Stimulated activated naive CD8-positive, alpha-beta T cell treated with anti-CD3 and anti-CD28 coated beads, Interleukin-15, amount 100 ng/mL, for 72 hours (primary cell): ENCODE measurements at regions not wholly inside any gene's neighbourhood (a gene's known extent, or its start where the extent isn't known, plus 50 kb on each side); places are given as distances from the start of the nearest gene placed in this dataset.

Source experiments
- ATAC-seq: fragments of 150-1000 bp; cut with Tn5 transposase; 2 replicates; pipeline ENCODE4 v1.10.0; 2021; ENCODE audit warnings: mild to moderate bottlenecking, moderate library complexity
- DNase-seq, 2 donors: peaks; one replicate each; pipeline ENCODE4 v3.0.0; 2021 to 2022
- H3K27ac Mint-ChIP-seq, 2 donors: one replicate each; pipeline ENCODE4 v1.8.0; 2022; ENCODE audit warnings: mild to moderate bottlenecking in 2 of 2, mixed read lengths in 2 of 2, moderate library complexity in 2 of 2
- H3K27me3 Mint-ChIP-seq: one replicate; pipeline ENCODE4 v1.8.0; 2022; ENCODE audit warnings: mixed read lengths
- H3K4me1 Mint-ChIP-seq: one replicate; pipeline ENCODE4 v1.8.0; 2022; ENCODE audit warnings: mild to moderate bottlenecking, mixed read lengths
- H3K4me3 Mint-ChIP-seq, 2 donors: one replicate each; pipeline ENCODE4 v1.8.0; 2022; ENCODE audit warnings: mild to moderate bottlenecking in 2 of 2, mixed read lengths in 2 of 2, moderate library complexity in 1 of 2
- H3K9me3 Mint-ChIP-seq, 2 donors: one replicate each; pipeline ENCODE4 v1.8.0; 2022; ENCODE audit warnings: mixed read lengths in 2 of 2

DNA sequence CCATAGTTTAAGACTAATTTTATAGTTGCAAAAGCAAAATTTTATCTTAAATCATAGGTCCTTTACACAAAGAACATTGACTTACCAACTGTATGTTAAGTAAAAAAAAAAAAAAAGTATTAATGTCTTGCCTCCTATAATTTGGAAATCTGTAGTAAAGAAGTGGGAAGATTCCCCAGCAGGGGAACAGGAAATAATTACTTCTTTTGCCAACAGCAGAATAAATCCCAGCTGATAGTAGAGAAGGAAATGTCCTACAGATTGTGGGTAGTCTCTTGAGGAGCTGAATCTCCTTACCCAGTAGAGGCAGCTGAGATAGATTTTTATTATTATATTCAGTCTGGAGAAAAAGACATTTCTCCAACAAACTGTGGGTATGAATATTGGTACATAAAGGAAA, 193.7 kb downstream of the SLC6A15 start:
- no peak for ATAC-seq
- Mint-ChIP-seq H3K9me3 (no peaks in the 10 kb centered on the region), H3K4me3 (no peak overlapping the region), H3K27ac (no peak overlapping the region), H3K4me1 (no peaks in the 10 kb centered on the region), H3K27me3 (no peaks in the 10 kb centered on the region)
- no peak for DNase-seq

GRCh38 chr12:84712747-84713146, 199.9 kb downstream of the SLC6A15 start:
- Mint-ChIP-seq H3K9me3 (no peaks in the 10 kb centered on the region), H3K27me3 (no peaks in the 10 kb centered on the region), H3K27ac (no peak overlapping the region), H3K4me3 (no peak overlapping the region), H3K4me1 (no peaks in the 10 kb centered on the region)
- DNase-seq (no peak), ATAC-seq (no peak)

DNA sequence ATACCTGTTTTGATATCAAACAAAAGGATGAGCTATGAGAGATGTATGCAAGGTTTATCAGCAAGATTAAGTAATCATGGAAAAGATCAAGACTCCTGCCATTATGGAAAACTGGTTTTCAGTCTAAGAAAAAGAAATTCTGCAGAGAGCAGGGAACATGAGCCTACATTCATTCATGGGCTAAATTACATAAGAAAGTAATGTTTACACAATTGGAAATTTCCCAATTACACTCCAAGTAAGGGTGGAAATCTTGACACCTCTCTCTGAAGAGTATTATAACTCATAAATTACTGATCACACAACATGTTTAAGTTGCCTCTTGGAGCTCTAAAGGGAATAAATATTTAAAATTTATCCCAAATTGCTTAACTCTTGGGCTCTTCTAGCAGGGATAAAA, 206.2 kb downstream of the SLC6A15 start:
- no peaks in the 10 kb centered on the region for H3K4me1 Mint-ChIP-seq
- H3K27me3 Mint-ChIP-seq, result no peaks in the 10 kb centered on the region
- DNase-seq, result no peak
- no peaks in the 10 kb centered on the region for H3K9me3 Mint-ChIP-seq
- H3K27ac Mint-ChIP-seq, result no peak overlapping the region
- H3K4me3 Mint-ChIP-seq, result no peak overlapping the region
- no peak for ATAC-seq

DNA sequence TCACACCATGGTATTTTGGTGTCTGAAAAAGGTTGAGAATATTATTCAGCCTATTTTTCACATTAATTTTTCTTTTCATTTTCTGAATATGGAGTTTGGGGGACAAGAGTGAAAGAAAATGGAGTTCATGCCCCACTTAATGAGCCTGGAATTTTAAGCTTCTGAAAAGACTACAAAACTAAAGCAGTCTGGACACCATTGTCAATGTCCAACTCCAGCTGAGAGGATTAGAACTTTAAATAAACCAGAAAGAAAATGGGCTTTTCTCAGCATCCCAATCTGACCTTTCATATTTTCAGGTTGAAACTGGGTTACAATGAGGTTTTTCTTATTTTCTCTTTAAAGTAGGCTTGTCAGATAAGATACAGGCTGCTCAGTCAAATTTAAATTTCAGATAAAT, 207.7 kb downstream of the SLC6A15 start:
- ATAC-seq (no peak), DNase-seq (no peak)
- Mint-ChIP-seq H3K9me3 (no peaks in the 10 kb centered on the region), H3K27me3 (no peaks in the 10 kb centered on the region), H3K4me3 (no peak overlapping the region), H3K27ac (no peak overlapping the region), H3K4me1 (no peaks in the 10 kb centered on the region)

GRCh38 chr12:84702001-84702400, 210.6 kb downstream of the SLC6A15 start:
- Mint-ChIP-seq H3K27ac (no peak overlapping the region), H3K27me3 (no peaks in the 10 kb centered on the region), H3K9me3 (no peaks in the 10 kb centered on the region), H3K4me1 (no peaks in the 10 kb centered on the region), H3K4me3 (no peak overlapping the region)
- ATAC-seq, result no peak
- no peak for DNase-seq

DNA sequence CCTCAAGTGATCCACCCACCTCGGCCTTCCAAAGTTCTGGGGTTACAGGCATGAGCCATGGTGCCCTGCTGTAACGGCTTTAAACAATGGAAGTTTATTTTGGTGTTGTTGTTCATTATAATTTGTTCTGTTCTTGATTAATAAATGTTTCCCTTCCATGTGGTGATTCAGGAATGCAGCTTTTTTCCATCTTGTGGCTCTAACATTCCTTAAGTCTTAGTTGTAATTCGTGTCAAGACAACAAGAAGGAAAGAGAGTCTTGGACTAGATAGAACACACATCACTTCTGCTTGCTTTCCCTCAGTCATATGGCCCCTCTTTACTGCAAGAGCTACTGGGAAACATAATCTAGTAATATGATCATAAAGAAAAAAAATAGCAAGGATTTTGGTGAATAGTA, 211.6 kb downstream of the SLC6A15 start:
- no peaks in the 10 kb centered on the region for H3K4me1 Mint-ChIP-seq
- DNase-seq, result no peak

DNA sequence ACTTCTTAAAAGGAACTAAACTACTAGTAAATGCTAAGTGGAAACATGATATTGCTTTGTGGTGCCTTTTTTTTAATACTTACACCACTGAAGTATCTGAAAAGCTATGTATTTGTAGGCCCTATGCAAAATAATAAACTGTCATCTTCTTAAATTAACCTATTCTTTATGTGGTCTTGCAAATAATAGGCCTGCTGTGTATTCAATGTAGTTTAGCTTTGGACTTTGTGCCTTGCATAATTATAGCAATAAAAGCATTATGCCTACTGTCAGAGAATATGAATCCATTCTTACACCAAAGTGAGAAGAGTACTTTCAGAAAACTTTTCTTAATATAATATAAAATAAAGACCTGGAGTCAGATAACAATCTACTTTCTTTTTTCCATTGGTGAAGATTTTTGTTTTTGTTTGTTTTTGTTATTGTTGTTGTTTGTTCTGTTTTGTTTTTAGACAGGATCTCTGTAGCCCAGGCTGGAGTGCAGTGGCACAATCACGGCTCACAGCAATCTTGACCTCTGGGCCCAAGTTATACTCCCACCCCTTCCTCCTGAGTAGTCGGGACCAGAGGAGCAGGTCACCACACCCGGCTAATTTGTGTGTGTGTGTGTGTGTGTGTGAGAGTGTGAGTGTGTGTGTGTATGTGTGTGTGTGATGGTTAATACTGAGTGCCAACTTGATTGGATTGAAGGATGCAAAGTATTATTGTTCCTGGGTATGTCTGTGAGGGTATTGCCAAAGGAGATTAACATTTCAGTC, 213.8 kb downstream of the SLC6A15 start:
- H3K4me3 Mint-ChIP-seq, result no peak overlapping the region
- H3K9me3 Mint-ChIP-seq, result no peaks in the 10 kb centered on the region
- DNase-seq (no peak), ATAC-seq (no peak)
- H3K27ac Mint-ChIP-seq, result no peak overlapping the region
- no peaks in the 10 kb centered on the region for H3K4me1 Mint-ChIP-seq
- H3K27me3 Mint-ChIP-seq, result no peaks in the 10 kb centered on the region

More for the DNA sequence above, 211.6 kb downstream of the SLC6A15 start:
- H3K27ac Mint-ChIP-seq, result no peak overlapping the region
- no peaks in the 10 kb centered on the region for H3K27me3 Mint-ChIP-seq
- H3K4me3 Mint-ChIP-seq, result no peak overlapping the region
- no peaks in the 10 kb centered on the region for H3K9me3 Mint-ChIP-seq
- no peak for ATAC-seq

GRCh38 chr12:84696908-84697540, 215.6 kb downstream of the SLC6A15 start:
- H3K27me3 Mint-ChIP-seq, result no peaks in the 10 kb centered on the region

GRCh38 chr12:84696281-84696680, 216.3 kb downstream of the SLC6A15 start:
- DNase-seq (no peak), ATAC-seq (no peak)
- no peaks in the 10 kb centered on the region for H3K4me1 Mint-ChIP-seq
- no peak overlapping the region for H3K4me3 Mint-ChIP-seq
- H3K9me3 Mint-ChIP-seq, result no peaks in the 10 kb centered on the region
- no peak overlapping the region for H3K27ac Mint-ChIP-seq
- no peaks in the 10 kb centered on the region for H3K27me3 Mint-ChIP-seq

More at GRCh38 chr12:84696908-84697540, 215.6 kb downstream of the SLC6A15 start:
- H3K4me3 Mint-ChIP-seq, result no peak overlapping the region
- H3K4me1 Mint-ChIP-seq, result no peaks in the 10 kb centered on the region
- no peak for DNase-seq
- no peak overlapping the region for H3K27ac Mint-ChIP-seq
- ATAC-seq, result no peak
- H3K9me3 Mint-ChIP-seq, result no peaks in the 10 kb centered on the region

GRCh38 chr12:84694116-84694515, 218.5 kb downstream of the SLC6A15 start:
- no peak for ATAC-seq
- Mint-ChIP-seq H3K4me1 (no peaks in the 10 kb centered on the region), H3K27ac (no peak overlapping the region)

GRCh38 chr12:84692071-84692470, 220.5 kb downstream of the SLC6A15 start:
- H3K4me1 Mint-ChIP-seq, result no peaks in the 10 kb centered on the region
- H3K4me3 Mint-ChIP-seq, result no peak overlapping the region
- no peak overlapping the region for H3K27ac Mint-ChIP-seq
- no peaks in the 10 kb centered on the region for H3K27me3 Mint-ChIP-seq
- ATAC-seq (no peak), DNase-seq (no peak)
- peaks cover 0 to 5% of the 10 kb centered on the region in 2 donors for H3K9me3 Mint-ChIP-seq

More at GRCh38 chr12:84694116-84694515, 218.5 kb downstream of the SLC6A15 start:
- no peak for DNase-seq
- H3K27me3 Mint-ChIP-seq, result no peaks in the 10 kb centered on the region
- no peak overlapping the region for H3K4me3 Mint-ChIP-seq
- H3K9me3 Mint-ChIP-seq, result no peaks in the 10 kb centered on the region

DNA sequence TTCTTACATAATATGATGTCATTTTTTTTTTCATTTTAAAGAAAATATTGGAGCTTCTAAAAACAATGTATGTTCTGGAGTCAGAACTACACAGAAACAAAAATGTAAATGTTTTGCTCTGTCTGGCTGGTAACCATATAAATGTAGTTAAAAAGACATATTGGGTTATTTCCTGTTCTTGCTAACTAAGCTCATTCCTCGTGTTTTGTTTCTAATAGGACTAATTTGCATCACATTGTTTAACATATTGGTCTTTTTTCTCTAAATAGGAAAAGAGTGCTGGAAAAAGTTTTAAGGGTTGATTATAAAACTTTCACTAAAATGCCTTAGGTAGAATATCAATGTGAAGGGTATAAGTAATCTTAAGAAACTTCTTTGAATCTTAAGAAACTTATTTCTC, 221.3 kb downstream of the SLC6A15 start:
- peaks cover 0 to 5% of the 10 kb centered on the region in 2 donors for H3K9me3 Mint-ChIP-seq
- no peak overlapping the region for H3K4me3 Mint-ChIP-seq
- DNase-seq, result no peak
- H3K4me1 Mint-ChIP-seq, result no peaks in the 10 kb centered on the region
- no peaks in the 10 kb centered on the region for H3K27me3 Mint-ChIP-seq
- H3K27ac Mint-ChIP-seq, result no peak overlapping the region
- no peak for ATAC-seq

GRCh38 chr12:84689638-84690037, 223.0 kb downstream of the SLC6A15 start:
- Mint-ChIP-seq H3K9me3 (peaks cover 0 to 5% of the 10 kb centered on the region in 2 donors), H3K27me3 (no peaks in the 10 kb centered on the region), H3K4me3 (no peak overlapping the region), H3K27ac (no peak overlapping the region), H3K4me1 (no peaks in the 10 kb centered on the region)
- ATAC-seq (no peak), DNase-seq (no peak)

- DNase-seq, result no peak
- no peak for ATAC-seq
- H3K27me3 Mint-ChIP-seq, result no peaks in the 10 kb centered on the region
- peaks cover 0 to 9% of the 10 kb centered on the region in 2 donors for H3K9me3 Mint-ChIP-seq
- H3K27ac Mint-ChIP-seq, result no peak overlapping the region
- no peaks in the 10 kb centered on the region for H3K4me1 Mint-ChIP-seq
- H3K4me3 Mint-ChIP-seq, result no peak overlapping the region
These were observed 227.2 kb downstream of the SLC6A15 start for GRCh38 chr12:84685379-84685778.

DNA sequence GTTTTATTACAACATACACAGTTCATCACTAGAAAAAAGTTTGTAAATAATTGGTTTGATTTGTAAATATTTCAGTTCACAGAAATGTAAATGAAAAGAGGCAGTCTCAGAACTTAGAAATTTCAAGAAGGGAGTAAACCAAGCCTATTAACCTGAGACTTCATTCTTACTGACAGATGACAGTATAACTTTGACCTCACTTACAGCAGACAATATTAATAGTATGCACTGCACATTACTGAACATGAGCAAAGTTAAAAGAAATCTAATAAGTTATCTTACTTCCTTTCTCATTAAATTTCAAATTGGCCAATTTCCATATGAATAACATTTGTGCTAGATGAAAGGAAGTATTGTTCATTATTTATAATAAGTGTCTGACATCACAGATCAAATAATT, 235.8 kb downstream of the SLC6A15 start:
- Mint-ChIP-seq H3K4me1 (no peaks in the 10 kb centered on the region), H3K4me3 (no peak overlapping the region), H3K27ac (no peak overlapping the region), H3K27me3 (no peaks in the 10 kb centered on the region), H3K9me3 (peaks cover 0 to 5% of the 10 kb centered on the region in 2 donors)
- ATAC-seq, result no peak
- no peak for DNase-seq

DNA sequence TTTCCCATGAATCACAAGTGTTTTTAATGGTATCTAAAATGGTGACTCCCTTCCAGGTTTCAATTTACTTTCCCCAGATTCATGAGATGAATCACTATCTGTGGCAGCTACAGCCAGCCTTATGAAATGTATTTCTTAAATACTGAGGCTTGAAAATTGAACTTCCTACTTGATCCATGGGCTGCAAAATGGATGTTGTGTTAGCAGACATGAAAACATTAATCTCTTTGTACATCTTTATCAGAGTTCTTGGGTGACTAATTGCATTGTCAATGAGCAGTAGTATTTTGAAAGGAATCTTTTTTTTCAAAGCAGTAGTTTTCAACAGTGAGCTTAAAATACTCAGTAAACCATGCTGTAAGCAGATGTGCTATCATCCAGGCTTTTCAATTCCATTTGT, 250.8 kb downstream of the SLC6A15 start:
- no peaks in the 10 kb centered on the region for H3K27me3 Mint-ChIP-seq

More for the DNA sequence above, 250.8 kb downstream of the SLC6A15 start:
- Mint-ChIP-seq H3K27ac (no peak overlapping the region), H3K9me3 (peaks cover 0 to 2% of the 10 kb centered on the region in 2 donors), H3K4me3 (no peak overlapping the region), H3K4me1 (no peaks in the 10 kb centered on the region)
- DNase-seq, result no peak
- no peak for ATAC-seq
